Mucosa of descending colon (tissue), 3 donors: ENCODE measurements at regions not wholly inside any gene's neighbourhood (a gene's known extent, or its start where the extent isn't known, plus 50 kb on each side); places are given as distances from the start of the nearest gene placed in this dataset.
A peak's percentile ranks its signal among the peaks of the same experiment; 100 is the strongest.

Source experiments
- ATAC-seq: fragments of 200-7000 bp; cut with Tn5 transposase; one replicate; pipeline ENCODE4 v1.9.1; 2020; ENCODE audit warnings: mild to moderate bottlenecking, moderate library complexity
- DNase-seq, 3 donors: peaks; one replicate each; pipeline ENCODE4 v3.0.0-alpha.2; 2020
- H3K36me3 ChIP-seq: fragments of 200-600 bp; one replicate; pipeline ENCODE4 v1.8.0; 2021; ENCODE audit warnings: low read depth, mild to moderate bottlenecking
- H3K4me1 ChIP-seq: fragments of 200-600 bp; one replicate; pipeline ENCODE4 v1.8.0; 2021; ENCODE audit warnings: low read depth, mild to moderate bottlenecking
- H3K4me3 ChIP-seq: fragments of 200-600 bp; one replicate; pipeline ENCODE4 v1.8.0; 2021; ENCODE audit warnings: mild to moderate bottlenecking
- H3K9me3 ChIP-seq: fragments of 200-600 bp; one replicate; pipeline ENCODE4 v1.8.0; 2021; ENCODE audit warnings: mild to moderate bottlenecking
- intact Hi-C, 2 donors: fragments of 100-400 bp; cut with DNase I in 1 of 2; cut with micrococcal nuclease in 1 of 2; formaldehyde crosslinking; loops; one replicate each; pipeline versions ENCODE4 v1.11.0 to v1.11.1; 2022; cut with DNase I, micrococcal nuclease
- TF ChIP-seq, protein P1 (sequence below): fragments of 200-600 bp; IDR thresholded peaks from one replicate; pipeline ENCODE4 v1.8.0; 2022; ENCODE audit warnings: antibody characterized with exemption, mild to moderate bottlenecking
- donor health status: DM: no; HTN: no; CAD: no; lungs with moderate emphysema.
- donor health status: DM: no; HTN: no; CAD: no.
- donor health status: DM: no; HTN: yes; CAD: no.

DNA sequence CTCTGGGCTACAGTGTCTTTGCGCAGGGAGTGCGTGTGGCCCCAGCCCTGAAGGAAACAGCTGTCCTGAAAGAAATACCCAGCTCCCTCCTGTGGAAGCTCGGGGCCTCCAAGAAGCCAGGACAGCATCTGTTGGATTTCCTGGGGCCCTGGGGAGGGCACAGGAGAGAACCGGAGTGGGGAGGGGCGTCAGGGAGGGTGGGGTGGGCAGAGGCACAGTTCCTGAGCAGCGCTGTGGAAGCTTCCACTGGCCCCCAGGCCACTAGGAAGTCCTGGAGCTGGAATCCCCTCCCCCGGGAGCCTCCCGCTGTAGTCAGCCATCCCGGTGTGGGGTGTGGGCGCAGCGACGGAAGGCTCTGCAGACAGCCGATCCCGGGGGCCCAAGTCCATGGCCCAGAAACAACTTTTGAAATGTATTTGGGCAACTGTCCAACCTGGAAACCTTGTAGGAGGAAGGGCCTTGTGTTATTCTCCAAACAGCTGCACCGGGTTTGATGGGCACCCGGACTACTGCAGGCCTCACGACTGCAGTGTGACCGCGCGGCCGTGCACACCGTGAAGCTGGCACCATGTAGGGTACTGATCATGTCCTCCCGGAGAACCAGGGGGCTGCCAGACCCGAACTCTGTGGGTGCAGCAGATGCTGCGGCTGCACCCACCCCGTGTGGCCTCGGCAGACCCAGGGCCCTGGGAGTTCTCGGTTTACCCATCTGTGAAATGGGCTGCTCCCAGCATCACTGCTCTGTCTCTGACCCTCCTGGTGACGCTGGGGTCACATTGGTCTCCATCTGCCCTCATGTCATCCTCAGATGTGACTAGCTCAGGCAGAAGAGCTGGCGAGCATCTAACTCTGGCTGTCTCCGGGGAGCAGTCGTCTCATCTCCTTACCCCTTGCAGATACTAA lies 68.5 kb upstream of the HMX1 start:
- TF ChIP-seq, protein P1, sequence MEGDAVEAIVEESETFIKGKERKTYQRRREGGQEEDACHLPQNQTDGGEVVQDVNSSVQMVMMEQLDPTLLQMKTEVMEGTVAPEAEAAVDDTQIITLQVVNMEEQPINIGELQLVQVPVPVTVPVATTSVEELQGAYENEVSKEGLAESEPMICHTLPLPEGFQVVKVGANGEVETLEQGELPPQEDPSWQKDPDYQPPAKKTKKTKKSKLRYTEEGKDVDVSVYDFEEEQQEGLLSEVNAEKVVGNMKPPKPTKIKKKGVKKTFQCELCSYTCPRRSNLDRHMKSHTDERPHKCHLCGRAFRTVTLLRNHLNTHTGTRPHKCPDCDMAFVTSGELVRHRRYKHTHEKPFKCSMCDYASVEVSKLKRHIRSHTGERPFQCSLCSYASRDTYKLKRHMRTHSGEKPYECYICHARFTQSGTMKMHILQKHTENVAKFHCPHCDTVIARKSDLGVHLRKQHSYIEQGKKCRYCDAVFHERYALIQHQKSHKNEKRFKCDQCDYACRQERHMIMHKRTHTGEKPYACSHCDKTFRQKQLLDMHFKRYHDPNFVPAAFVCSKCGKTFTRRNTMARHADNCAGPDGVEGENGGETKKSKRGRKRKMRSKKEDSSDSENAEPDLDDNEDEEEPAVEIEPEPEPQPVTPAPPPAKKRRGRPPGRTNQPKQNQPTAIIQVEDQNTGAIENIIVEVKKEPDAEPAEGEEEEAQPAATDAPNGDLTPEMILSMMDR, result no peak
- ATAC-seq (peak; percentile 13), DNase-seq (no peak)
- no peaks in the 10 kb centered on the region for H3K9me3 ChIP-seq
- no peak overlapping the region for H3K4me3 ChIP-seq
- H3K36me3 ChIP-seq, result no peaks in the 10 kb centered on the region
- intact Hi-C loops, result no loop called here
- H3K4me1 ChIP-seq, result no peaks in the 10 kb centered on the region

DNA sequence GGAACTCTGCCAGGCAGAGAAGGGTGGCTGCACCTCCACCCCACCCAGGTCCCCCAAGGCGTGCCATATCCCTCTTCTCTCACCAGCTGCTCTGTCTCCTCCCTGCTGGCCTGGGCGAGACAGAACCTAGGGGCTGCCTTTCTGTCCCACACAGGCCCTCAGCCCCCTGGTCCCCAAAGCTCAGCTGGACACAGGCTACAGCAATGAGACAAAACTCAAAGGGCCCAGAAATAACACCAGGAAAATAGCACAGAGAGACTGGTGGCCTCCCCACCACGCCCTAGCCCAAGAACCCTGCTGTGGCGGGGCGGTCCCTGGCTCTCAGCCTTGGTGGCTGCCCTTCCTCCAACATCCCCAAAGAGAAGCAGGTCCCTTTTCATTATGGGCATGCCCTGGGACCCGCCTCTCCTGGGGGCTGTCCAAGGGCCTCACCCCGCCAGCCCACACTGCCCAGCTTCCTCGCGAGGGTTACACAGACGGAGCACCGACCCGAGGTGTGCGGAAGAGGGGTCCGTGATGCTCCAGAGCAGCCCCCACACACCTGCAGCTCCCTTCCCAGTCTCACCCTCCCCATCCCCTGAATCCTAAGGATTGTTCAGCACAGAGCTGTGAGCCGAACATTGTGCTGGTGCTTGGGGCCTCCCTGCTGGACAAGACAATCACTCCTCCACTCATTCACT lies 67.7 kb upstream of the HMX1 start:
- no peaks in the 10 kb centered on the region for H3K4me1 ChIP-seq
- ATAC-seq (peak; percentile 15), DNase-seq (no peak)
- no peak overlapping the region for H3K4me3 ChIP-seq
- no peaks in the 10 kb centered on the region for H3K9me3 ChIP-seq
- H3K36me3 ChIP-seq, result no peaks in the 10 kb centered on the region
- intact Hi-C loops, result no loop called here
- TF ChIP-seq, protein P1, result no peak

DNA sequence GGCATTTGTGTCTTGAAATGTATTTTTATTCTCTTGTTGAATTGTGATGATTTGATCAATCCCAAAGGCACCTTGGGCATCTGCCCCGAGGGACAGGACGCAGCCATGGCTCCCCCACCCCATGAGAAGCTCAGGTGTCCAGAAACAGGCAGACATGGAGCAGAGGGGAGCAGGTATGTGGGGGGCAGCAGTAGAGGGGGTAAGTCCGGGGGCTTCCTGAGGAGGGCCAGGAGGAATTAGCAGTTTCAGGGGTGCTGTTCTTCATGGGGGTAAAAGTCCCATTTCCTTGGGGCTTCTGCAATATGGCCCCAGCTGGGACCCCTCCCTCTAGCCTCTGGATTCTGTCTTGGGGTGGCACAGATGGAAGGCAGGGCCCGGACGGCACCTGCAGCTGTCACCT lies 67.0 kb upstream of the HMX1 start:
- TF ChIP-seq, protein P1, result no peak

DNA sequence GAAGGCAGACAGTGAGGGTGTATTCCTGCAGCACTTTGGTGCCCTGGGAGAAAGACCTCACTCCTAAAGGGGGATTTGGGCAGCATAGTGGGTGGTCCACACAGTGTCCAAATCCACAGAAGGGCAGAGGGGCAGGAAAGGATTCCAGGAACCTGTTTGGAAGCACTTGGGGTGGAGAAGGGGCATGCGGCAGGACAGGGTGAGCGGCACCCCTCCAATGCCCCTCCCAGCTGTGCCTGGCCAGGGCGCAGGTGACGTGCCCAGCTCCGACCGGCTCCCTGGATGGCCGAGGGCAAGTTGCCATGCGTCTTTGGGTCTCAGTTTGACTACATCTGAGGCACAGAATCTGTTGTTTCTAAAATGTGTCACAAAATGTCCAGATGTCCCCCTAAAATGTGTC lies 66.5 kb upstream of the HMX1 start:
- ATAC-seq, result no peak
- TF ChIP-seq, protein P1, result no peak
- intact Hi-C loops, result no loop called here
- no peak overlapping the region for H3K4me3 ChIP-seq
- H3K4me1 ChIP-seq, result no peaks in the 10 kb centered on the region
- DNase-seq, result no peak
- no peaks in the 10 kb centered on the region for H3K9me3 ChIP-seq
- H3K36me3 ChIP-seq, result no peaks in the 10 kb centered on the region

More for the DNA sequence above, 67.0 kb upstream of the HMX1 start:
- Histone ChIP-seq H3K4me1 (no peaks in the 10 kb centered on the region), H3K4me3 (no peak overlapping the region), H3K9me3 (no peaks in the 10 kb centered on the region), H3K36me3 (no peaks in the 10 kb centered on the region)
- DNase-seq (no peak), ATAC-seq (no peak)
- intact Hi-C loops, result no loop called here

DNA sequence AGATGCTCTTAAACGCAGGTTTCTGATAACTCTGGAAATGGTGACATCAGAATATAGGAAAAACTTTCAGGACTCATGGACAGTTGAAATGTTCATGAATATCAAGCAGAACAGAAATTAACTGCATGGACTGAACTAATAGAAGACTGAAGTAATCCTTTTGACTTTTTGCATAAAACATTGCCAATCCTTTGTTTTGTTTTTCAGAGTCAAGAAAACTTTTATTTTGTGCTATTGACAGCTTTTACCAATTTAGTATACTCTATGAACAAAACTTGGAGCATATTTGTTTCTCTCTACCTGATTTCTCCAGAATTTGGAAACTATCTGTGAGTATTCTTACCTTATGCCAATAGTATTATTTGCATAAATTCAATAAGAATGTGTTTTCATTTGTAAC lies 61.2 kb upstream of the HMX1 start:
- TF ChIP-seq, protein P1, result no peak
- Histone ChIP-seq H3K4me3 (no peak overlapping the region), H3K4me1 (no peaks in the 10 kb centered on the region), H3K36me3 (no peaks in the 10 kb centered on the region), H3K9me3 (peaks cover 7% of the 10 kb centered on the region)
- no peak for DNase-seq
- intact Hi-C loops, result no loop called here
- no peak for ATAC-seq
